ENCODE measurements at regions not wholly inside any gene's neighbourhood (a gene's known extent, or its start where the extent isn't known, plus 50 kb on each side); places are given as distances from the start of the nearest gene placed in this dataset.

DNA sequence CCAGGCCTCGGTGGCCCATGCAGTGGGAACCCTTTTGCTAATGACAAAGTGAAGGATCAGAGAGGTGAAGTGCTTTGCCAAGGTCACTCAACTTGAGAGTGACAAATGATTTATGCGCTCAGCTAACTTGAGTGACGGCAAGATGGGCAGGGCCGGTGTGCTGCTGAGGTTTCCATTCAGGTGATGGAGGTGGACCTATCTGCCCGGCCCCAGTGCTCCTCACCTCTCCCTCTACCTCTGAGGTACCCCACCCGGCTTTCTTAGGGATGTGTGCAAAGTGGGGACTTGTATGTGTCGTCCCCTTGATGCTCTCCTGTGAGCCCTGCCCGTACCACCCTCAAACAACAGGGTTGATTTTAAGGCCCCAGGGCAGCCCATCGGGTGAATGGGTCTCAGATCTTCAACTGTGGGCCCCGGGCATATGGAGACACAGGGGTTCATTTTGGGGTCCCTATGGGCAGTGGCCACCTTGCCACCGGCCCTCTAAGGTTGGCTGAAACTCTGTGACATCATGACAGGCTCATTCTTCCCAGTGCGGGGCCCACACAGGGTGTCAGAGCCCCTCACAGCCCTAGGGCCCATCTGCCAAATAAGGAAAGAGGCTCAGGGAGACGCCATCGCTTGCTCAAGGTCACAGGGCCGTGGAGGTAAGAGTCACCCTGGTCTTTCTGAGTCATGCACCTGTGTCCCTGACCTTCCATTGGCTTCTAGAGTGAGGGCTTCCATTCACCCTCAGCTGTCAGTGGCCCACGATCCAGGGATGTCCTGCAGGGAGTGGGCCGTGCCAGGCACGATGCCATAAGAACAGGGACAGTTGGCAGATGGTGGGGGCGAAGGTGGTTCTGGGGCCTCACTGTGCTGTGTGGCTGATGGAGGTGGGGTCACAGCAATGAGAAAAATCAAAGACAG is 170.6 kb upstream of the MVB12B start:
- Histone ChIP-seq H3K36me3 (ENCODE audit: insufficient read depth) (no peaks in the 10 kb centered on the region), H3K9ac (no peak overlapping the region), H3K4me3 (IDR thresholded peaks at IDR 0.05; ENCODE audit: insufficient read depth, low read depth, low read length) (no peak overlapping the region), H3K4me2 (no peak overlapping the region), H3K4me1 (ENCODE audit: low read depth, poor library complexity, severe bottlenecking) (no peaks in the 10 kb centered on the region), H3K27me3 (ENCODE audit: insufficient read depth, low read depth) (no peaks in the 10 kb centered on the region), H3K79me2 (ENCODE audit: insufficient read depth, low read depth) (no peaks in the 10 kb centered on the region), H2AFZ (ENCODE audit: low read depth) (no peak overlapping the region), H3K27ac (no peak overlapping the region), H4K20me1 (ENCODE audit: insufficient read depth) (no peaks in the 10 kb centered on the region)
- TF ChIP-seq, protein P1, sequence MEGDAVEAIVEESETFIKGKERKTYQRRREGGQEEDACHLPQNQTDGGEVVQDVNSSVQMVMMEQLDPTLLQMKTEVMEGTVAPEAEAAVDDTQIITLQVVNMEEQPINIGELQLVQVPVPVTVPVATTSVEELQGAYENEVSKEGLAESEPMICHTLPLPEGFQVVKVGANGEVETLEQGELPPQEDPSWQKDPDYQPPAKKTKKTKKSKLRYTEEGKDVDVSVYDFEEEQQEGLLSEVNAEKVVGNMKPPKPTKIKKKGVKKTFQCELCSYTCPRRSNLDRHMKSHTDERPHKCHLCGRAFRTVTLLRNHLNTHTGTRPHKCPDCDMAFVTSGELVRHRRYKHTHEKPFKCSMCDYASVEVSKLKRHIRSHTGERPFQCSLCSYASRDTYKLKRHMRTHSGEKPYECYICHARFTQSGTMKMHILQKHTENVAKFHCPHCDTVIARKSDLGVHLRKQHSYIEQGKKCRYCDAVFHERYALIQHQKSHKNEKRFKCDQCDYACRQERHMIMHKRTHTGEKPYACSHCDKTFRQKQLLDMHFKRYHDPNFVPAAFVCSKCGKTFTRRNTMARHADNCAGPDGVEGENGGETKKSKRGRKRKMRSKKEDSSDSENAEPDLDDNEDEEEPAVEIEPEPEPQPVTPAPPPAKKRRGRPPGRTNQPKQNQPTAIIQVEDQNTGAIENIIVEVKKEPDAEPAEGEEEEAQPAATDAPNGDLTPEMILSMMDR (conservative IDR thresholded peaks at IDR 0.05; ENCODE audit: low read depth, low read length), result no peak

DNA sequence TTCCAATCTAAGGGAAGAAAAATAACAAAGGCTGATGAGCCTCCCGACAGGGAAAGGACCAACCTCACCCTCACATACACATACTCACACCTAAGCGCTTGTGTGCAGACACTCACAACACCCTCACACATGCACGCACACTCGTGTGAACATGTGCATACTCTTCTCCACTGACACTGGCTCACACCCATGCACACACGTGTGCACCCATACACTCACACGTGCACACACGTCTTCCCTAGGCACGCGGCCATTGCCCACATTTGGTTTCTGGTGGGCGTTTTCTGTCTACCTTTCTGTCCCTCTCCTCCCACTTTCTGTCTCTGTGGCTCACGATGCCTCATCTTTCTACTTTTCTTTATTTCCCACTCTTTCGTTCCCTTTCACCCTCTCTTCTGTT is 169.7 kb upstream of the MVB12B start:
- TF ChIP-seq, protein P1 (conservative IDR thresholded peaks at IDR 0.05; ENCODE audit: low read depth, low read length), result no peak
- H3K4me3 ChIP-seq (IDR thresholded peaks at IDR 0.05; ENCODE audit: insufficient read depth, low read depth, low read length), result no peak overlapping the region
- no peak overlapping the region for H3K27ac ChIP-seq

DNA sequence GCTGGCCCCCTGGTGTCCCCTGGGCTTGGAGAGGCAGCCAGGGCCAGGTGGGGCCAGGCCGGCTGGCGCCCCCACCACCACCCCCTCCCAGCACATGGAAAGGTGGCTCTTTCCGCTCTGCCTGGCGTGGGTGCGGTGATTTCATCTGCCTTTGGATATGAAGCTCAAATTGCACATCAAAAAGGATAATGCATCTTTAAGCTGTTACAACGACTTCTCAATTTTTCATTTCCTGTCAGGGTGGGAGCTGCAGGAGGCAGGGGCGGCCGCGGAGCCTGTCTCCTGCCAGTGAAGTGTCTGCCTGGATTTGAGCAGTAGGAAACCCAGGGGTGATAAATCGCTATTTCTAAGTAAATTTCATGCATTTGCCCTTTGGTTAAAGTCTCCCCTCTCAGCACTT is 169.2 kb upstream of the MVB12B start:
- H4K20me1 ChIP-seq (ENCODE audit: insufficient read depth), result no peaks in the 10 kb centered on the region
- TF ChIP-seq, protein P1 (conservative IDR thresholded peaks at IDR 0.05; ENCODE audit: low read depth, low read length), result no peak
- H3K79me2 ChIP-seq (ENCODE audit: insufficient read depth, low read depth), result no peaks in the 10 kb centered on the region
- no peak overlapping the region for H3K27ac ChIP-seq
- no peaks in the 10 kb centered on the region for H3K36me3 ChIP-seq (ENCODE audit: insufficient read depth)
- no peak overlapping the region for H3K4me2 ChIP-seq
- no peaks in the 10 kb centered on the region for H3K27me3 ChIP-seq (ENCODE audit: insufficient read depth, low read depth)
- H3K9ac ChIP-seq, result no peak overlapping the region
- no peak overlapping the region for H3K4me3 ChIP-seq (IDR thresholded peaks at IDR 0.05; ENCODE audit: insufficient read depth, low read depth, low read length)
- no peaks in the 10 kb centered on the region for H3K4me1 ChIP-seq (ENCODE audit: low read depth, poor library complexity, severe bottlenecking)
- no peak overlapping the region for H2AFZ ChIP-seq (ENCODE audit: low read depth)

More for the DNA sequence above, 169.7 kb upstream of the MVB12B start:
- H3K79me2 ChIP-seq (ENCODE audit: insufficient read depth, low read depth), result no peaks in the 10 kb centered on the region
- H4K20me1 ChIP-seq (ENCODE audit: insufficient read depth), result no peaks in the 10 kb centered on the region
- no peaks in the 10 kb centered on the region for H3K36me3 ChIP-seq (ENCODE audit: insufficient read depth)
- H3K9ac ChIP-seq, result no peak overlapping the region
- H3K4me2 ChIP-seq, result no peak overlapping the region
- H3K27me3 ChIP-seq (ENCODE audit: insufficient read depth, low read depth), result no peaks in the 10 kb centered on the region
- H3K4me1 ChIP-seq (ENCODE audit: low read depth, poor library complexity, severe bottlenecking), result no peaks in the 10 kb centered on the region
- no peak overlapping the region for H2AFZ ChIP-seq (ENCODE audit: low read depth)

DNA sequence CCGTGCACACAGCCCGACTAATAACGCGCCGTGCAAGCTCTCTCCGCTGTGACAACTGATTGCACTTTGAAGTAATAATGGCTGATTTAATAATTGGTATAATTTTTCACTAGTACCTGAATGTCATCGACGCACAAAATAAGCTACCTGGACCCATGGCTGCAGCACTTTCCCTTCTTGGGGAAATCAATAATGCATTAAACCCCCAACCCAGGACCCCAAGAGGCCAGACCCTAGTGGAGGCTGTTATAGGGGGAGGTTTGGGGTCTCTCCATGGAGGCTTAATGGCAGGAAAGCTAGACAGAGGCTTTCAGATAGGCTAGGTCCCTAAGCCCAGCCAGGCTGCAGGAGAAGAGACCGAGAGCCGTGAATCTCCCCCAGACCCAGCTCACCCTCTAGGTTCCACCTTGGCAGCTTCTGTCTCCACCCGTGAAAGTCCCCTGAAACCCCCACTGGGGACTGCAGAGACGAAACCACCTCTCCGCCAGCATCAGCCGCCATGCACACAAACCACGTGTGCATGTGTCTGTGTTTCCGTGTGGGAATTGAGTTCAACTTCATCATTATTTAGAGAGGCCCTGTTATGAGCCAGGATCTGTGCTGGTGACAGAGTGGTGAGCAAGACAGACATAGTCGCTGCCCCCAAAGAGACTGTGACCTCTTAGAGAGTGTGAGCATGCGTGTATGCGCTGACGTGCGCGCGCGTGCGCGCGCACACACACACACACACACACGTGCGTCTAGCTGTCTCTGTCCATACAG is 168.6 kb upstream of the MVB12B start:
- H3K4me2 ChIP-seq, result no peak overlapping the region
- H3K4me1 ChIP-seq (ENCODE audit: low read depth, poor library complexity, severe bottlenecking), result no peaks in the 10 kb centered on the region
- H4K20me1 ChIP-seq (ENCODE audit: insufficient read depth), result no peaks in the 10 kb centered on the region
- no peak overlapping the region for H3K4me3 ChIP-seq (IDR thresholded peaks at IDR 0.05; ENCODE audit: insufficient read depth, low read depth, low read length)
- no peaks in the 10 kb centered on the region for H3K36me3 ChIP-seq (ENCODE audit: insufficient read depth)
- H3K79me2 ChIP-seq (ENCODE audit: insufficient read depth, low read depth), result no peaks in the 10 kb centered on the region
- H3K27ac ChIP-seq, result no peak overlapping the region
- no peaks in the 10 kb centered on the region for H3K27me3 ChIP-seq (ENCODE audit: insufficient read depth, low read depth)
- H2AFZ ChIP-seq (ENCODE audit: low read depth), result no peak overlapping the region
- no peak overlapping the region for H3K9ac ChIP-seq
- TF ChIP-seq, protein P1 (conservative IDR thresholded peaks at IDR 0.05; ENCODE audit: low read depth, low read length), result no peak
